K562 (cell line): ENCODE measurements at regions not wholly inside any gene's neighbourhood (a gene's known extent, or its start where the extent isn't known, plus 50 kb on each side); places are given as distances from the start of the nearest gene placed in this dataset.
A peak's percentile ranks its signal among the peaks of the same experiment; 100 is the strongest.

Source experiments
- ATAC-seq: fragments of 200-7000 bp; cut with Tn5 transposase; 3 replicates; pipeline ENCODE4 v1.9.1; 2020; ENCODE audit warnings: moderate library complexity
- BruUV-seq: library from RNA; stranded (reverse); fragments of 400-500 nt; replicated peaks from 2 replicates; lab custom pipeline; 2021; lab: Mats Ljungman, UMichigan
- CTCF ChIA-PET: fragments of 300-600 bp; formaldehyde crosslinking; extraction: SDS; loops from one replicate; lab custom pipeline; 2021; ENCODE audit warnings: low intra/inter-chr PET ratio; lab: Yijun Ruan, JAX
- POLR2A ChIA-PET: fragments of 300-600, 350-650 bp; sonication (Branson Sonifier 250); formaldehyde crosslinking; extraction: SDS; loops from one replicate; lab custom pipeline; 2021; ENCODE audit warnings: antibody characterized with exemption, inconsistent platforms; lab: Yijun Ruan, JAX
- DNase-seq, 4 experiments: peaks; one replicate each; pipeline versions ENCODE4 v3.0.0 to v3.0.0-alpha.2; 2011 to 2018; ENCODE audit warnings: low spot score in 3 of 4, mixed read lengths in 3 of 4; ENCODE audit errors: extremely low read depth in 1 of 4
- FAIRE-seq: peaks from 2 replicates; lab custom pipeline; 2011; peaks lifted over from hg19 to GRCh38; lab: Jason Lieb, UNC
- H2AFZ ChIP-seq: 2 replicates; pipeline ENCODE4 v1.6.0; 2011; ENCODE audit warnings: low read depth, low read length, control low read depth, inconsistent platforms
- H3K27ac ChIP-seq: fragments of 200-600 bp; 3 replicates; pipeline ENCODE4 v1.8.0; 2011; ENCODE audit warnings: low read depth, mild to moderate bottlenecking, control low read depth, inconsistent platforms, low read length, moderate library complexity, mixed read lengths; ENCODE audit errors: extremely low read depth
- H3K27me3 ChIP-seq, 2 experiments: fragments of 300-600 bp in 1 of 2; 2 replicates in 1 of 2; 3 replicates in 1 of 2; pipeline versions ENCODE4 v1.6.0 to v1.8.0; 2011; ENCODE audit warnings: inconsistent platforms in 2 of 2, low read length in 2 of 2, mild to moderate bottlenecking in 1 of 2, mixed read lengths in 1 of 2, moderate library complexity in 1 of 2; ENCODE audit not compliant: control insufficient read depth in 2 of 2, insufficient read depth in 2 of 2
- H3K36me3 ChIP-seq: fragments of 300-600 bp; 3 replicates; pipeline ENCODE4 v1.8.0; 2011; ENCODE audit warnings: mild to moderate bottlenecking, low read length, inconsistent platforms; ENCODE audit not compliant: control insufficient read depth, insufficient read depth
- H3K4me1 ChIP-seq, 2 experiments: fragments of 200-600 bp in 1 of 2; replicated peaks in 1 of 2; 2 replicates in 1 of 2; 3 replicates in 1 of 2; pipeline versions ENCODE4 v1.5.1 to v1.8.0; 2011; ENCODE audit warnings: inconsistent platforms in 2 of 2, low read length in 2 of 2, mild to moderate bottlenecking in 1 of 2, mixed read lengths in 1 of 2, moderate library complexity in 1 of 2; ENCODE audit not compliant: control insufficient read depth in 2 of 2, insufficient read depth in 2 of 2
- H3K4me2 ChIP-seq: 2 replicates; pipeline ENCODE4 v1.6.1; 2011; ENCODE audit warnings: low read length, control low read depth, inconsistent platforms, mixed read lengths; ENCODE audit not compliant: insufficient read depth
- H3K4me3 ChIP-seq: fragments of 200-600 bp; sonication (generic), shearing (Covaris generic); 2 replicates; pipeline ENCODE4 v1.5.1; 2016; ENCODE audit warnings: control low read depth, inconsistent platforms
- H3K79me2 ChIP-seq: fragments of 200-600 bp; 3 replicates; pipeline ENCODE4 v1.8.0; 2011; ENCODE audit warnings: low read length, inconsistent platforms; ENCODE audit not compliant: control insufficient read depth, insufficient read depth
- H3K9ac ChIP-seq, 2 experiments: 2 replicates each; pipeline versions ENCODE4 v1.6.0 to v1.6.1; 2011; ENCODE audit warnings: low read depth in 2 of 2, low read length in 2 of 2, control low read depth in 1 of 2, inconsistent platforms in 1 of 2, mild to moderate bottlenecking in 1 of 2, mixed read lengths in 1 of 2; ENCODE audit not compliant: insufficient read depth in 1 of 2
- H3K9me1 ChIP-seq: one replicate; pipeline ENCODE4 v1.6.0; 2011; ENCODE audit warnings: inconsistent platforms, mild to moderate bottlenecking, low read length, moderate library complexity; ENCODE audit not compliant: control insufficient read depth, insufficient read depth
- H3K9me3 ChIP-seq: replicated peaks from 2 replicates; pipeline ENCODE4 v1.5.1; 2011; ENCODE audit warnings: low read depth, low read length, inconsistent platforms; ENCODE audit not compliant: control insufficient read depth, insufficient read depth
- H4K20me1 ChIP-seq: replicated peaks from 2 replicates; pipeline ENCODE4 v1.6.1; 2011; ENCODE audit warnings: low read length, inconsistent platforms, mixed read lengths; ENCODE audit not compliant: control insufficient read depth, insufficient read depth
- C11orf30 ChIP-seq: fragments of 450-650 bp; IDR thresholded peaks from 2 replicates; pipeline ENCODE4 v1.6.1; 2016; ENCODE audit warnings: low read depth, mild to moderate bottlenecking
- CHD2 ChIP-seq: IDR thresholded peaks from 2 replicates; pipeline ENCODE4 v1.6.1; 2011; ENCODE audit warnings: low read depth, low read length
- FOXK2 ChIP-seq, 2 experiments: fragments of 450-650 bp; IDR thresholded peaks in 1 of 2; conservative IDR thresholded peaks in 1 of 2; 2 replicates each; pipeline ENCODE4 v1.6.1; 2016; ENCODE audit warnings: low read depth in 2 of 2, mild to moderate bottlenecking in 1 of 2
- KLF13 ChIP-seq: fragments of 450-650 bp; IDR thresholded peaks from 2 replicates; pipeline ENCODE4 v1.6.1; 2016; ENCODE audit warnings: missing genetic modification characterization, low read depth, mild to moderate bottlenecking, missing compliant biosample characterization, moderate library complexity, borderline replicate concordance
- SAFB2 ChIP-seq: fragments of 200-400 bp; formaldehyde crosslinking; IDR thresholded peaks from 2 replicates; pipeline ENCODE4 v1.6.1; 2018; ENCODE audit warnings: borderline replicate concordance, low read length, low read depth, moderate library complexity; ENCODE audit not compliant: severe bottlenecking
- SAP30 ChIP-seq: fragments of 200-600 bp; sonication (generic); IDR thresholded peaks from 2 replicates; pipeline ENCODE4 v1.6.1; 2012; ENCODE audit warnings: borderline replicate concordance, low read depth, mild to moderate bottlenecking, moderate library complexity, low read length, control low read depth, inconsistent platforms; ENCODE audit not compliant: insufficient read depth, poor library complexity, severe bottlenecking
- SIX5 ChIP-seq, 2 experiments: IDR thresholded peaks; 2 replicates each; pipeline ENCODE4 v1.6.1; 2011; ENCODE audit warnings: low read length in 2 of 2, borderline replicate concordance in 1 of 2, low read depth in 1 of 2, mild to moderate bottlenecking in 1 of 2, moderate library complexity in 1 of 2; ENCODE audit not compliant: insufficient read depth in 1 of 2
- TAL1 ChIP-seq: fragments of 450-650 bp; IDR thresholded peaks from 2 replicates; pipeline ENCODE4 v1.6.1; 2016; ENCODE audit warnings: mild to moderate bottlenecking
- TEAD2 ChIP-seq: fragments of 450-650 bp; IDR thresholded peaks from 2 replicates; pipeline ENCODE4 v1.6.1; 2016; ENCODE audit warnings: missing genetic modification characterization, control low read depth, missing compliant biosample characterization
- XRCC3 ChIP-seq: fragments of 450-650 bp; IDR thresholded peaks from 2 replicates; pipeline ENCODE4 v1.6.1; 2017; ENCODE audit warnings: mild to moderate bottlenecking, moderate library complexity
- ZNF184 ChIP-seq: sonication (generic); formaldehyde crosslinking; IDR thresholded peaks from 2 replicates; pipeline ENCODE4 v1.5.0; 2020; ENCODE audit warnings: missing genetic modification reagents
- ZNF224 ChIP-seq: sonication (generic); formaldehyde crosslinking; IDR thresholded peaks from 2 replicates; pipeline ENCODE4 v1.8.0; 2022; ENCODE audit warnings: mild to moderate bottlenecking, missing genetic modification reagents
- ZNF316 ChIP-seq: fragments of 450-650 bp; IDR thresholded peaks from 2 replicates; pipeline ENCODE4 v1.6.1; 2016
- in situ Hi-C: fragments of 300-500 bp; cut with MboI; formaldehyde crosslinking; loops from 4 replicates; pipeline ENCODE4 v1.15.0; 2018; ENCODE audit warnings: inconsistent platforms, mixed read lengths
- intact Hi-C: fragments of 100-400 bp; cut with micrococcal nuclease; formaldehyde crosslinking; loops from 2 replicates; pipeline ENCODE4 v1.14.2; 2022
- TF ChIP-seq, protein P1 (sequence below): sonication (generic); formaldehyde crosslinking; IDR thresholded peaks from 2 replicates; pipeline ENCODE4 v1.8.0; 2022; ENCODE audit warnings: mild to moderate bottlenecking, missing genetic modification reagents
- TF ChIP-seq, protein P2 (sequence below): fragments of 450-650 bp; IDR thresholded peaks from 2 replicates; pipeline ENCODE4 v1.6.1; 2016; ENCODE audit warnings: mild to moderate bottlenecking

DNA sequence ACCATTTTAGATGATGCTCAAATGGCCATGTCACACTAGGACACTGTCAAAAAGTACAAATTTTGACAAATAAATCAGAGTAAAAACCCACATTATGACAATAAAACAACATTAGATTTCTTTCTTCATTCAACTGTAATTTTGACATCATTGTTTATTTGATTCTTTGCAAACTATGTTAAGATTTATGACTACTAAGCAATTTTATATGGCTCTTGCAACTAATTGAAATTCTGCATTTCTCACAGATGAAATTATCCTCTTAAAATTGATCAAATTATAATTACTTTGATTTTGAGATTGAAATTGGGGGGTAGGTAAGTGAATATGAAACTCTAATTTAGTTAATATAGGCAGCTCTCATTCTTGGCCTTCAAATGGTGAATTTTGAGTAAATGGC is 59.8 kb downstream of the ATOH1 start:
- TF ChIP-seq SAFB2: no peak
- peak; percentile 58 for TF ChIP-seq ZNF316
- no peak for TF ChIP-seq ZNF224 (CRISPR knock-in tag)
- 0 out of 2 replicates have a peak, but pooled peaks have one; percentile 10 for TF ChIP-seq C11orf30
- no peak overlapping the region for H3K9ac ChIP-seq
- no peaks in the 10 kb centered on the region for H3K9me1 ChIP-seq
- FAIRE-seq (no peak), ATAC-seq (no peak), DNase-seq (no peak)
- intact Hi-C loops (no loop called here), in situ Hi-C loops (no loop called here)
- BruUV-seq: no TSS peak
- no peaks in the 10 kb centered on the region for H3K9me3 ChIP-seq
- no peaks in the 10 kb centered on the region for H3K4me1 ChIP-seq
- H3K27ac ChIP-seq: no peak overlapping the region
- H3K79me2 ChIP-seq: no peaks in the 10 kb centered on the region
- H2AFZ ChIP-seq: no peak overlapping the region
- no peaks in the 10 kb centered on the region for H4K20me1 ChIP-seq
- CTCF ChIA-PET: no interaction called here
- H3K36me3 ChIP-seq: no peaks in the 10 kb centered on the region
- no peak overlapping the region for H3K4me3 ChIP-seq
- H3K4me2 ChIP-seq: no peak overlapping the region
- H3K27me3 ChIP-seq: no peaks in the 10 kb centered on the region; a peak in 1 of 5 replicates
- POLR2A ChIA-PET: no interaction called here

DNA sequence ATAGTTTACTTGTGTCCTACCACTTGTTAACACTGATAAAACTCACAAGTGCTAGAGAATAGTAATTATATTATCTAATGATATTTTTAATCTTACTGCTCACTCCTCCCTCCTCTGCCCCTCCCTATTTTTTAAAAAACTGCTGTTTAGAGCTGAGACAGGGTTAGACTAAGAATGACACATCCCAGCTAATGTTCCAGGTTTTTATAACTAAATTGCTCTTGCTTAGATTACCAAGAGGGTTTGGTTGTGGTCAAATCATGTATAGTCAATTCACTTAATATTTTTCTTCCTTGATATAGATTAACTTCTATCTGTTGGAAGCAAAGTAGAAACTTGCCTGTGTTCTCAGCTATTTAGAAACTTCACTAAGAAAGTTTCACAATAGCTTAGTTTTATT is 60.2 kb downstream of the ATOH1 start:
- H4K20me1 ChIP-seq: no peaks in the 10 kb centered on the region
- H3K27me3 ChIP-seq: no peaks in the 10 kb centered on the region; a peak in 1 of 5 replicates
- H3K27ac ChIP-seq: no peak overlapping the region
- H3K36me3 ChIP-seq: no peaks in the 10 kb centered on the region
- CTCF ChIA-PET: no interaction called here
- DNase-seq: no peak
- no peaks in the 10 kb centered on the region for H3K4me1 ChIP-seq
- in situ Hi-C loops (no loop called here), intact Hi-C loops (no loop called here)
- no TSS peak for BruUV-seq
- H3K9me3 ChIP-seq: no peaks in the 10 kb centered on the region
- ATAC-seq: no peak
- no peaks in the 10 kb centered on the region for H3K9me1 ChIP-seq
- no peaks in the 10 kb centered on the region for H3K79me2 ChIP-seq
- no peak overlapping the region for H3K4me3 ChIP-seq
- no peak overlapping the region for H3K4me2 ChIP-seq
- POLR2A ChIA-PET: no interaction called here
- FAIRE-seq: no peak
- H2AFZ ChIP-seq: no peak overlapping the region
- H3K9ac ChIP-seq: no peak overlapping the region
- TF ChIP-seq SAP30 (no peak), KLF13 (no peak), TAL1 (no peak), XRCC3 (no peak), CHD2 (no peak), FOXK2 (conservative IDR thresholded peaks at IDR 0.05 in 1 of 2, IDR thresholded peaks at IDR 0.05 in 1 of 2; ENCODE audit: low read depth in 2 of 2) (no peak), TEAD2 (tag) (no peak), ZNF184 (CRISPR knock-in tag) (no peak), SIX5 (IDR thresholded peaks at IDR 0.05; ENCODE audit: borderline replicate concordance in 1 of 2, insufficient read depth in 1 of 2, low read depth in 1 of 2, low read length in 2 of 2) (no peak)
- TF ChIP-seq, protein P1, sequence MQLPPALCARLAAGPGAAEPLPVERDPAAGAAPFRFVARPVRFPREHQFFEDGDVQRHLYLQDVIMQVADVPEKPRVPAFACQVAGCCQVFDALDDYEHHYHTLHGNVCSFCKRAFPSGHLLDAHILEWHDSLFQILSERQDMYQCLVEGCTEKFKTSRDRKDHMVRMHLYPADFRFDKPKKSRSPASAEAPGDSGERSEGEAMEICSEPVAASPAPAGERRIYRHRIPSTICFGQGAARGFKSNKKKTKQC: no peak
- TF ChIP-seq, protein P2, sequence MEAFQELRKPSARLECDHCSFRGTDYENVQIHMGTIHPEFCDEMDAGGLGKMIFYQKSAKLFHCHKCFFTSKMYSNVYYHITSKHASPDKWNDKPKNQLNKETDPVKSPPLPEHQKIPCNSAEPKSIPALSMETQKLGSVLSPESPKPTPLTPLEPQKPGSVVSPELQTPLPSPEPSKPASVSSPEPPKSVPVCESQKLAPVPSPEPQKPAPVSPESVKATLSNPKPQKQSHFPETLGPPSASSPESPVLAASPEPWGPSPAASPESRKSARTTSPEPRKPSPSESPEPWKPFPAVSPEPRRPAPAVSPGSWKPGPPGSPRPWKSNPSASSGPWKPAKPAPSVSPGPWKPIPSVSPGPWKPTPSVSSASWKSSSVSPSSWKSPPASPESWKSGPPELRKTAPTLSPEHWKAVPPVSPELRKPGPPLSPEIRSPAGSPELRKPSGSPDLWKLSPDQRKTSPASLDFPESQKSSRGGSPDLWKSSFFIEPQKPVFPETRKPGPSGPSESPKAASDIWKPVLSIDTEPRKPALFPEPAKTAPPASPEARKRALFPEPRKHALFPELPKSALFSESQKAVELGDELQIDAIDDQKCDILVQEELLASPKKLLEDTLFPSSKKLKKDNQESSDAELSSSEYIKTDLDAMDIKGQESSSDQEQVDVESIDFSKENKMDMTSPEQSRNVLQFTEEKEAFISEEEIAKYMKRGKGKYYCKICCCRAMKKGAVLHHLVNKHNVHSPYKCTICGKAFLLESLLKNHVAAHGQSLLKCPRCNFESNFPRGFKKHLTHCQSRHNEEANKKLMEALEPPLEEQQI: no peak
